ENCODE measurements at regions not wholly inside any gene's neighbourhood (a gene's known extent, or its start where the extent isn't known, plus 50 kb on each side); places are given as distances from the start of the nearest gene placed in this dataset.

DNA sequence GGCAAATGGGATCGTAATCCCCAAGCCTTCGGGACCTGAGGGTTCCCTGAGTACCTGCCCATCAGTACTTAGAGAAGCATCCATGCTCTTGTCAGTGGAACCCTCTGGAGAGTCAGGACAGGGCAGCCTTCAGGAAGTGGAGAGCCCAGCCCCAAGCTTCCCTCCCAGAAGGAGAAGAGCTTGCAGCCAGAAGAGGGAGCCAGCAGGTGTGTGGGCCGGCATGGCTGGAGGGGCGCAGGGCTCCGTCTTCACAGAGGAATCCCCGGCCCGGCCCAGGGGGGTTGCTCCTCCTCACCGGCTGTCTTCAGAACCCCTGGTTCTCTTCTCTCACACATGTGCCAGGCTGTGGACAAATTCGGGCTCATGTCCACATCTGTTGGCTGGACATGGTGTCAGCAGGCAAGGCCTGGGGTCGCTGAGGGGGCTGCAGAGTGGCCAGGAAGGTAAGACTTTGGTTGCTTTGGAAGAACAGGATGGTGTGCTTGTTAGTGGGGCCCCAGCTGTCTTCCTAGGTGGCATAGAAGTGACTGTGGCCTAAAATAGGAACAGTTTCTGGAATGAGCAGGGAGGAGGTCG, 58.9 kb upstream of the RXRA start:
- TF ChIP-seq, protein P1, sequence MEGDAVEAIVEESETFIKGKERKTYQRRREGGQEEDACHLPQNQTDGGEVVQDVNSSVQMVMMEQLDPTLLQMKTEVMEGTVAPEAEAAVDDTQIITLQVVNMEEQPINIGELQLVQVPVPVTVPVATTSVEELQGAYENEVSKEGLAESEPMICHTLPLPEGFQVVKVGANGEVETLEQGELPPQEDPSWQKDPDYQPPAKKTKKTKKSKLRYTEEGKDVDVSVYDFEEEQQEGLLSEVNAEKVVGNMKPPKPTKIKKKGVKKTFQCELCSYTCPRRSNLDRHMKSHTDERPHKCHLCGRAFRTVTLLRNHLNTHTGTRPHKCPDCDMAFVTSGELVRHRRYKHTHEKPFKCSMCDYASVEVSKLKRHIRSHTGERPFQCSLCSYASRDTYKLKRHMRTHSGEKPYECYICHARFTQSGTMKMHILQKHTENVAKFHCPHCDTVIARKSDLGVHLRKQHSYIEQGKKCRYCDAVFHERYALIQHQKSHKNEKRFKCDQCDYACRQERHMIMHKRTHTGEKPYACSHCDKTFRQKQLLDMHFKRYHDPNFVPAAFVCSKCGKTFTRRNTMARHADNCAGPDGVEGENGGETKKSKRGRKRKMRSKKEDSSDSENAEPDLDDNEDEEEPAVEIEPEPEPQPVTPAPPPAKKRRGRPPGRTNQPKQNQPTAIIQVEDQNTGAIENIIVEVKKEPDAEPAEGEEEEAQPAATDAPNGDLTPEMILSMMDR (optimal IDR thresholded peaks at IDR 0.05 in 1 of 3, IDR thresholded peaks at IDR 0.05 in 1 of 3, conservative IDR thresholded peaks at IDR 0.05 in 1 of 3; ENCODE audit: extremely low read depth in 1 of 3, insufficient read depth in 2 of 3, low read length in 3 of 3) = peak in 1 of 3 experiments; percentile 4
- no peak for TF ChIP-seq EZH2 (IDR thresholded peaks at IDR 0.05; ENCODE audit: low read length)

Data from keratinocyte (primary cell).